CD4-positive, alpha-beta T cell treated with Interleukin-6 for 4 hours (primary cell): ENCODE measurements at regions not wholly inside any gene's neighbourhood (a gene's known extent, or its start where the extent isn't known, plus 50 kb on each side); places are given as distances from the start of the nearest gene placed in this dataset.

Experiments
- DNase-seq: peaks from one replicate; pipeline ENCODE4 v3.0.0-alpha.2; 2020; ENCODE audit warnings: mixed read lengths

- no peak for DNase-seq
Observed at GRCh38 chr2:221276033-221276432, 296.1 kb downstream of the EPHA4 start.

DNA sequence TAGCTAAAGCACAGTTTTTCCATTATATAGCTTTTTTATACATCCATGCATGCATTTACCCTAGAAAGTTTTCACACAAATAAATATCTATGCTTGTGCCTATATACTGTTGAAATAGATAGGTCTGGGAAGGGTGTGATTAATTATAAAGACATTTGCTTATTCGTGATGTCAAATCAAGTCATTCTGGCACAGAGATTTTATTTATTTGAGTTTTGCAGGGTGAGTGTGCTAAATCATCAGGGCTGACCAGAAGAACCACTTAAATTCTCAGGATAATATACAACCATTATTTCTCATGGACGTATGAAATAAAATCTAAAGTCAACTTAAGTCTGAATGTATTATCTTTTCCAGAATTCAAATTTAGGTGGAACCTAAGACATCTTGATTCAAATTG, 295.5 kb downstream of the EPHA4 start:
- no peak for DNase-seq

DNA sequence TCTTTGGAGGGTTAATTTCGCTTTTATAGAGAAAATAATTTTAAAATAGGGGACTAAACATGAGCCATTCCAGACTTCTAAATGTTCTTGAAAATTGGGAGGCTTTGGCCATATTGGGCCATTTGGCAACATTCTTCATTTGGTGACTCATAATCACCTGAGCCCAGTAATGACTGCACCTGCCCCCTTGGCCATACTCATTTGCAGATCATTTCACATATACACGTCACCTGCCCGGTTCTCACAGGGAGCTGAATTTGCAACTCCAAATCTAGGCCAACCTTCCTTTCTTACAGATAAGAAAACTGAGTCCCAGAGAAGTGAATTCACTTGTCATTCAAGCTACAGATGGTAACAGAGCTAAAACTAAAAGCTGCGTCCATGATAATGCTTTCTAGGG, 289.7 kb downstream of the EPHA4 start:
- no peak for DNase-seq

GRCh38 chr2:221283896-221284545, 288.1 kb downstream of the EPHA4 start:
- DNase-seq = no peak

DNA sequence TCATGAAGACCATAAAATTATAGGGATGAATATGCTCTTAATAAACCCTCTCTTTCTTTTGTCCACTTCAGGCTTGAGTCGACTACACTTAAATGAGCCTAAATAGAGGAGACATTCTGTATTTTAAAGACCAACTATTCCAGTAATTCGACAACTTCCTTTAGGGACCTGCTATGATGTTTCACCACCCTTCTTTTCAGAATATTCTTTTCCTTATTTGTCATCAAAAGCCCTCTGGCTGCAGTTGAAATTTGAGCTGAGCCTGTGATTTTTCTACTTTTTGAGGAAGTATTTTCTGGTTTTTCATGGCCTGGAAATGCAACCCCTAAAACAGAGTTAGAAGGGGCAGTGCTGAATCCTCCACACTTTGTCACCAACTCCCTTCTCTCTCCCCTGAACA, 287.0 kb downstream of the EPHA4 start:
- no peak for DNase-seq

DNA sequence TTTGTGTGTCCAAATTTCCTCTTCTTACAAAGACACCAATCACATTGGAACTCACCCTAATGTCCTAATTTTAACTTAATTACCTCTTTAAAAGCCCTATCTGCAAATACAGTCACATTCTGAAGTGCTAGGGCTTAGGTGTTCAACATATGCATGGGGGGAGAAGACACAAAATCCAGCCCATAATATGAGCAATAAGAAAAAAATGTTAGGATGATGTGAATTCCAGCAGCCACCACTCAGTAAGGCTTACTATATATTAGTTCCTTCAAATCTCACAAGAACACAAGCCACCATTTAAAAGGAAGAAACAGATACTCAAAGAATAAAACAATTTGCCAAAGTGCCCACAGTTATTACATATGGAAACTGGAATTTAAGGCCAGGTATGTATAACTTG, 285.7 kb downstream of the EPHA4 start:
- no peak for DNase-seq

- DNase-seq = no peak
Observed at GRCh38 chr2:221289389-221289788, 282.7 kb downstream of the EPHA4 start.

GRCh38 chr2:221289846-221290245, 282.3 kb downstream of the EPHA4 start:
- no peak for DNase-seq

DNA sequence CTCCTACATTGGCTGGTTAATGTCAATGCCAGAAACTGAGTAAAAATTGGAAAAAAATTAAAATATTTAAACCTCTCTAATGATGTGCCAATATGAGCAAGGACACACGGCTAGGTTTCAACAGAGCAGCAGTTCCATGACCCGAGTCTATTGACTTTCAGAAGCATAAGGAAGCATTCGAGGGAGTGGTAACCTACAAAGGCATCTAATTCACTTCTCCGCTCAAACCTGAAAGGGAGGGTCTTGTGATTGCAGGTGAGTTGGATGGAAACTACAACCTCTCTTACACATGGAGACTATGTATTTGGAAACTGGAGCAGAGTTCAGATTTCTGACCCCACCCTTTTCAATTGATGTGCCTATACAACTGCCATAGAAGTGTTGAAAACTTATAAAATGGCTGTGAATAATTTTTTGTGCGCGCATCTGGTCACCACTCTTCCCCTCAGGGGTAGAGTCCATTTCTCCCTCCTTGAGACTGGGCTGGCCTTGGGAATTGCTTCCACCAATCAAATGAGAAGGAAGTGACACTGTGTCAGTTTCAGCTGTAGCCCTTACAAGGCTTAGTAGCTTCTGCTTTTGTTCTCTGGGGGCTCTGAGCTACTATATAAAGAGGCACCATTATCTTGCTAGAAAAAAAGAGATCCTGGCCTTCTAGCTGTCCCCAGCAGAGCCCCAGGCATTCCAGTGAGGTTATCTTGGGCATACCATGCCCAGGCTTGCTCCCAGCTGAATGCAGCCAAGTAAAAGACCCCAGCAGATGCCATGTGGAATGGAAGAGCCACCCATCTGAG, 278.0 kb downstream of the EPHA4 start:
- no peak for DNase-seq

GRCh38 chr2:221304916-221305315, 267.2 kb downstream of the EPHA4 start:
- no peak for DNase-seq

DNA sequence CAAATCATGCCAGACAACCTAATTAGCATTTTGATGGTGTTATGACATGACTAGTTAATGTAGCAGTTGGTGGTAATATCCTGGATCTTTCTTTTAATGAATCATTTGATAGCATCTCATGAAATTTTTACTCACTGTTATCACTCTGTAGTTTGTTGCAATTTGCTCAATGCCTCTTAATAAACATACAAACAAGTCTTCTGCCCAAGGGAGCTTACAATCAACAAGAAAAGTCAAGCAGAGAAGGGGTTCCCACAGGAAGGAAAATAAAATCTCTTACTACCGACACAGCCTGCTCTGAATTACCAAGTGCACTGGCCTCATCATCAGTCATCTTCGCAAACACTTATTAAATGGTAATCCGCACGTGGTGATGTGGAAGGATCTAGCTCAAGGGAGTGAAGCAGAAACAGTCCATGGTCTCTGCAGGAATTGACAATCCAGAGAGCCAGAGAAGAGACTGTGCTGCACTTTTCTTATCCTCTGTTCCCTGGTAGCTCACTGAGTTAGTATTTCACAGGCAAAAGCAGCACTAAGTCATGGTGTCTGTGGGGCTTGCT, 263.5 kb downstream of the EPHA4 start:
- no peak for DNase-seq

- DNase-seq = no peak
Observed at GRCh38 chr2:221309892-221310583, 262.1 kb downstream of the EPHA4 start.

GRCh38 chr2:221310730-221311129, 261.4 kb downstream of the EPHA4 start:
- no peak for DNase-seq

- no peak for DNase-seq
Observed at GRCh38 chr2:221312634-221313033, 259.5 kb downstream of the EPHA4 start.

- no peak for DNase-seq
Observed at GRCh38 chr2:221314786-221315185, 257.3 kb downstream of the EPHA4 start.

DNA sequence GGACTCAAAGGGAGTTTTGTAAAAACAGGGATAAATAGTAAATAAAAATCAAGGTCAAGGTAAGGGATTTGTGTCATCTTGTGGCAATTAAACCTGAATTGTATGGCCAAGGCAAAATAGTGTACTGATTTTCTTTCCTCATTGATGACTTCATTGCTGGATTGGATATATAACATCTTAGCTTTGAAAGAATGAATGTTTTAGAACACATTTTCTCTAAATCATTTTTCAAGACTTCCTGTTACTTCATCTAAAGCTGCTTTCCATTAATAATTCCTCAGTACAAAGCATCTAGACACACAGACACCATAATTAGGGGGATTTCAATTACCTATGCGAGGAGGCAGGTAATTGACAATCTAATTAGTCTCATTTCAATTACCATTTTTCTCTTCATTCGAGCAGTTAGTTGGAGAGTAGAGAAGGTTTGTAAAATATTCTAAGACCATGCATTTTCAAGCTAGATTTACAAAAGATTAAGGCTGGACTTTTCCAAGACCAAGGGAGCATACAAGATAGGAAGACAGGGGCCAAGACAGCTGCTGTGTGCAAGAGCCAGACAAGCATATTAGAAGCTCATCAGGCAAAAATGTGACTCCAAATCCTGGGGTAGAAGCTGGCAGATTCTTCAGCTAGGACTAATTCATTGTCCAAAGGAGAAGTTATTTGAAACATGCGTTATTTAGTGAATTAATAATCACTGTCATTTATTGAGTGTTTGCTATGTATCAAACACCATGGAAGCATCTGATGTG, 253.6 kb downstream of the EPHA4 start:
- DNase-seq = no peak

DNA sequence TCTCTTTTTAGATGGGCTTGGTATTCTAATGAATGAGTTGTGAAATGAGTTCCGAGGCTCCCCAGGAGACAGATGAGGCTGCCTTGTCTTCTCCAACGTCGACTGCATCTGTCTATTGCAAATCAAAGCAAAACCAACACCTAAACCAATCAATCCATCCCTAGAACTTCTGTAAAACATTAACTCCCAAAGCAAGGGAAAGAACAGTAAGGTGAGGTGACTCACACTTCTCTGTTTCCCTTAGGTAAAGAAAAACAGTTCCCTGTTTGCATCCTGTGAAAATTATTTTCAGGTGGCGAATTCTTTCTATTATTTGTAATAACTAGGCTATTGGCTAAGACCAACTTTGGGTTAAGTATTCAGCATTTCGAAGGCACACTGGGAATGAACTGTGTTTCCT, 249.4 kb downstream of the EPHA4 start:
- DNase-seq = no peak

GRCh38 chr2:221323513-221323912, 248.6 kb downstream of the EPHA4 start:
- DNase-seq = no peak

DNA sequence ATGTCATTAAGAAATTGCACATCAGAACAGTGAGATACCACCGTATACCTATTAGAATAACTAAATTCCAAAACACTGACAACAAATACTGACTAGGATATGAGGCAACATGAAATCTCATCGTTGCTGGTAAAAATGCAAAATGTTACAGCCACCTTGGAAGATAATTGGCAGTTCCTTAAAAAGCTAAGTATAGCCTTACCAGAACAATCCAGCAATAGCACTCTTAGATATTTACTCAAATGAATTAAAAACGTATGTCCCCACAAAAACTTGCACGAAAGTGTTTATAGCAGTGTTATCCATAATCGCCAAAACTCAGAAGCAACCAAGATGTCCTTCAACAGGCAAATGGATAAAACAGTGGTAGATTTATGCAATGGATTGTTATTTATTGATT, 241.7 kb downstream of the EPHA4 start:
- DNase-seq = no peak

GRCh38 chr2:221334481-221335218, 237.5 kb downstream of the EPHA4 start:
- no peak for DNase-seq

GRCh38 chr2:221335219-221335752, 236.8 kb downstream of the EPHA4 start:
- no peak for DNase-seq

DNA sequence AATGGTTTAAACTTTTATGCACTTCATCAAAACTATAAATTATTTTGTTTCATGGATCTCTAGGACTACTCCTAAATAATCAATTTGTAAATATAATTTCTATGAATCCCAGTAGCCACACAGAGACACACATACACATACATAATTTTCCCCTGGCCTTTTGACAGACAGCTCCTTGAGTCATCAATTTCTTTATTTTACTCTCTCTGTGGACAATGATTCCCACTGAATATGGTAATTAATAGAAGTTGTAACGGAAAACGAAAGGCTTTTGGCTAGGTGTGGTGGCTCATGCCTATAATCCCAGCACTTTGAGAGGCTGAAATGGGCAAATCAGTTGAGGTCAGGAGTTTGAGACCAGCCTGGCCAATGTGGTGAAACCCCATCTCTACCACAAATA, 235.1 kb downstream of the EPHA4 start:
- no peak for DNase-seq
